ENCODE measurements at regions not wholly inside any gene's neighbourhood (a gene's known extent, or its start where the extent isn't known, plus 50 kb on each side); places are given as distances from the start of the nearest gene placed in this dataset.
"Not testable (repeated sequence)": the region's sequence is repeated elsewhere in the genome, so short reads cannot be mapped to it uniquely, and the experiment has no call there.

- no peak for DNase-seq (ENCODE audit: low read depth in 1 of 2, low spot score in 1 of 2)
- no peak overlapping the region for H3K4me3 ChIP-seq
- TF ChIP-seq CTCF (IDR thresholded peaks at IDR 0.05; ENCODE audit: low read depth, low read length) = no peak
- no peaks in the 10 kb centered on the region for H3K4me1 ChIP-seq (ENCODE audit: low read depth)
- H3K27ac ChIP-seq = no peak overlapping the region
- H3K36me3 ChIP-seq = no peaks in the 10 kb centered on the region
- H3K27me3 ChIP-seq = no peaks in the 10 kb centered on the region
- no peaks in the 10 kb centered on the region for H3K9me3 ChIP-seq (ENCODE audit: low read depth)
These were observed 541.9 kb downstream of the TBC1D22A start for GRCh38 chr22:47304191-47304831.

GRCh38 chr22:47303161-47303890 is 540.9 kb downstream of the TBC1D22A start:
- no peak for TF ChIP-seq CTCF (IDR thresholded peaks at IDR 0.05; ENCODE audit: low read depth, low read length)
- no peaks in the 10 kb centered on the region for H3K36me3 ChIP-seq
- no peaks in the 10 kb centered on the region for H3K27me3 ChIP-seq
- H3K27ac ChIP-seq = no peak overlapping the region
- H3K4me3 ChIP-seq = no peak overlapping the region
- no peaks in the 10 kb centered on the region for H3K4me1 ChIP-seq (ENCODE audit: low read depth)
- H3K9me3 ChIP-seq (ENCODE audit: low read depth) = no peaks in the 10 kb centered on the region
- no peak for DNase-seq (ENCODE audit: low read depth in 1 of 2, low spot score in 1 of 2)

- not testable (repeated sequence) for DNase-seq (ENCODE audit: low read depth in 1 of 2, low spot score in 1 of 2); H3K4me3 ChIP-seq; H3K27ac ChIP-seq; H3K27me3 ChIP-seq; H3K9me3 ChIP-seq (ENCODE audit: low read depth); H3K36me3 ChIP-seq; H3K4me1 ChIP-seq (ENCODE audit: low read depth)
These were observed 540.1 kb downstream of the TBC1D22A start for GRCh38 chr22:47302587-47302986.

- no peak for TF ChIP-seq CTCF (IDR thresholded peaks at IDR 0.05; ENCODE audit: low read depth, low read length)
These were observed 539.5 kb downstream of the TBC1D22A start for GRCh38 chr22:47301820-47302475.

GRCh38 chr22:47300698-47301405 is 538.4 kb downstream of the TBC1D22A start:
- Histone ChIP-seq H3K36me3 (no peaks in the 10 kb centered on the region), H3K4me1 (ENCODE audit: low read depth) (no peaks in the 10 kb centered on the region), H3K27me3 (no peaks in the 10 kb centered on the region), H3K27ac (no peak overlapping the region), H3K9me3 (ENCODE audit: low read depth) (no peaks in the 10 kb centered on the region), H3K4me3 (no peak overlapping the region)
- no peak for DNase-seq (ENCODE audit: low read depth in 1 of 2, low spot score in 1 of 2)
- no peak for TF ChIP-seq CTCF (IDR thresholded peaks at IDR 0.05; ENCODE audit: low read depth, low read length)

More at GRCh38 chr22:47301820-47302475, 539.5 kb downstream of the TBC1D22A start:
- Histone ChIP-seq H3K27ac (no peak overlapping the region), H3K9me3 (ENCODE audit: low read depth) (no peaks in the 10 kb centered on the region), H3K36me3 (no peaks in the 10 kb centered on the region), H3K4me3 (no peak overlapping the region), H3K4me1 (ENCODE audit: low read depth) (no peaks in the 10 kb centered on the region), H3K27me3 (no peaks in the 10 kb centered on the region)
- no peak for DNase-seq (ENCODE audit: low read depth in 1 of 2, low spot score in 1 of 2)
